Stimulated activated CD8-positive, alpha-beta memory T cell treated with anti-CD3 and anti-CD28 coated beads, Interleukin-4, amount 100 ng/mL, for 24 hours (primary cell): ENCODE measurements at regions not wholly inside any gene's neighbourhood (a gene's known extent, or its start where the extent isn't known, plus 50 kb on each side); places are given as distances from the start of the nearest gene placed in this dataset.

Source experiments
- DNase-seq: peaks from one replicate; pipeline ENCODE4 v3.0.0-alpha.2; 2020; ENCODE audit warnings: low read depth

DNA sequence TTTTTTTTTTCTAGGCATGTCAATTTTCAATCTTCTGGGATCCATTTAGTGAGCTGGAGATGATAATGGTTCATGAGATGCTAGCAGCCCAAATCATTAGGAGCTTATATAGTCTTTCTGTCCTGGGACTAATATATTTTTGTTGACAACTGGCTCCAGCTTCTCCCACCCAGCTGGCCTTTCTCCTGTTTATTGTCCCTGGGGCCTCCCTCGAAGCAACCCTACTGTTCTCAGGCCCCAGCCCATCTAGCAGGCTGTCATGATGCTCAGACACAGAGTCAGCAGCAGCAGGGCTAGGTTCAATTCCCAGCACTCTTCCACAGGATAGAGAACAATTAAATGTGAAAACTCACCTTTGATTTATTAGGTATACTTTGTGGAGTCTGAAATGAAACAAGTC lies 127.6 kb upstream of the MID1 start:
- DNase-seq: no peak

DNA sequence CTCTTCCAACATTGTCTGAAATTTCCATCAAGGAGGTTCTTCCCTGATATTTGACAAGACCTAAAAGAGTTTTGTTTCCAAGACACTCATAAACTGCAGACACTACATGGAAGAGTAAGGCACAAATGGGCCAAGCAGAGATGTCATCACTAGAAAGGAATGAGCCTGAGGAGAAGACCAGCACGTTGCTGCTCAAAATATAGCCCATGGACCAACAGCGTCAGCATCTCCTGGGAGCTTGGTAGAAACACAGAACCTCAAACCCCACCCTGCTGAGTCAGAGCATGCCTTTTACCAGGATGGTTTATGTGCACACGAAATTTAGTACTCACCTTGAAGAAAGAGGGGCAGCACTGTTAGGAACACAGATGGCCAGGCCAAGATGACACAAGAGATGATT lies 128.7 kb upstream of the MID1 start:
- no peak for DNase-seq

DNA sequence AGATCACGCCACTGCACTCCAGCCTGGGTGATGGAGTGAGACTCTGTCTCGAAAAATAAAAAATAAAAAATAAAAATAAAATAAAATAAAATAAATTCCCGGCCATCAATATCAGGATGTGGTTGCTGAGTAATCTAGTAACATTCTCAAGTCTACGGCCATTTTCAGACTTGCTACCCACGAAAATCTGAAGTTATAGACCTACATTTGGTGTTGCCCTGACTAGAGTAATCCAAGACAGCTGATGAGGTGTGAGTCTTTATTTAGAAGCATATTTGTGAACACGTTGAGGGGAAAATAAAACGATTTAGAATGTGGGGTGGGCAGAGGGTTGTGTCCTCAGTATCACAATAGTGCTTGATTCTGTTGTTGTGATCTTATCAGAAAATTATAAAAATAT lies 130.2 kb upstream of the MID1 start:
- no peak for DNase-seq

DNA sequence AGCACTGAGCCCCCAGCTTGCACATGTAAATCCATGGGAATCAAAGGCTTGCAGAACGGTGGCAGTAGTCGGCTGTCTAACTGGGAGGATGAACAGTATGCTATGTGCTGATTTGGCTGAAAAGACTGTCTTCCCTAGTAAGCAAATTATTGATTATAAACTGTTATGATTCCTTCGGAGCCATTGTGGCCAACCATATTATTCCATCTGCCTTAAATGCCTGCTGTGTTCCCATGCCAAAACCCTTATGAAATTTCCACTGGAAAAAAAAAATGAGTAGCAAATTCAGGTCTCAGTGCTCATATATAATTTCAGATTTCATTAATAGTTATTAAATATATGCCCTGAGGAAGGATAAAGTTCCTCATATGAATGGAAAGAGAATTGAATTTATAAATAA lies 132.7 kb upstream of the MID1 start:
- DNase-seq: no peak

DNA sequence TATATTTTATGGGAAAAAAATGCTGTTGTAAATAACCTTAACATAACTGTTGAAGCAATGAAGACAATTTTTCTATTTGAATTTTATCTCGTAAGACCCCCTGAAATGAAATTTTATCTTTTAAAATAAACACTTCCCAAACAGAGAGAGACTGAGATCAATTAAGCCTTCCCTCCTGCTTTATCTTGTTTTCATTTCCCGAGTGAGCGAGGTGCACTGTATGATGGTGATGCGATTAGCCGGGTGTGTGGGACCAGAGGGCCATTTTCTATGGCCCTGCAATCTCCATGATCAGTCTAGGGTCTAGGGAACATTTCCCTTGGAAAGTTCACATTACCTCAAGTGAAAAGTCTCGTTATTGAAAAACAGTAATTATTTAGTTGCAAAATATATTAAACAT lies 134.1 kb upstream of the MID1 start:
- DNase-seq: no peak

DNA sequence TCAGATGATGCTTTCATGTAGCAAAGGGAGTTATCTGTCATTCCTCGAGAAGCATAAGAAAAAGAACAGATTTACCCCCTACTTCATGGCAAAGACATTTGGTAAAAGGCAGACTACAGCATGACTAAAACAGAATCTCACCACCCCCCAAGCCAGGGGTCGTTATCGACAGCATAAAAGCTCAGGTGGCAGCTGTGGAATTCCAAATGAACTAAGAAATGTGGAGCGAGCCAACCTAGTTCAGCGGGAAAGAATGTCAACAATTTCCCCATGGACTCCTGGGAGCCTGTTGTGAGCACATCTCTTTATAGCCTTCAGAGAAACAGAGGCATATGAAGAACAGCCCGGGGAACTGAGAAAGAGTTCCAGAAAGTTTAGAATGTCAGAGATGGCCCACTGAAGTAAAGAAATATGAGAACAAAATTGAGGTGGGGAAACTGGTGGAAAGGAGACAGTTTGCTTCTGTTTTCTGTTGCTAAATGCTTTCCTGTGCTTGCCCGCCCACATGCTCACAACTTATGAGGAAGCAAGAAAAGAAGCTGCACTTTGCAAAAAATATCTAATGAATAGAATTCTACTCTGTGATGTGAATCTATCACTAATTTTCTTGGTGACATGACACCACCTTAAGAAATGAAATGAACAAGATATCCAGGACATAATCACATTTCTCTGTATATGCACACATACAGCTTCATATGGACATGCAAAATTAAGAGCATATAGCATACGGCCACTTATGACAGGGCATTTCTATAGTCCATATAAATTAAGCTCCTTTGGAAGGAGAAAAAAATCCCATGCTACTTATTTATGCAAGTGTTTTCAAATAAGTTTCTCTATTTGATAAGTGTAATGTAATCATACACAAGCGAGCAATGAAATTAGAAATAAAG lies 135.3 kb upstream of the MID1 start:
- DNase-seq: no peak

DNA sequence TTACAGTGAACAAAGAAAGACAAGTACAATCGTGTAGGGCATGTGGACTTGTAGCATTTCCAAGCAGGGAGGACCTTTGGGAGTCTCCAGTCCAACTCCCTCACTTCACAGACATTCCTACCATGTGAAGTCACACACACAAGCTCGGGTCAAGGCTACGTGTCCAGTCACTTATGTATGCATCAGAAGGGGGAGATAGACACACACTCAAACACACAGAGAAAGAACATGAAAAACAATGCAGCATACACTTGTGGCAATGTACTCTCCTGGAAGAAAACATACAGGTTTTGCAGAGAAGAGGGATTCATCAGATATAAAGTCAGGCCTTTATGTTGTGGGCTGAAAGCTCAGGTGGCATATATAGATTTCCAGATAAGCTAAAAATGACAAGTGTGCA lies 136.1 kb upstream of the MID1 start:
- no peak for DNase-seq

DNA sequence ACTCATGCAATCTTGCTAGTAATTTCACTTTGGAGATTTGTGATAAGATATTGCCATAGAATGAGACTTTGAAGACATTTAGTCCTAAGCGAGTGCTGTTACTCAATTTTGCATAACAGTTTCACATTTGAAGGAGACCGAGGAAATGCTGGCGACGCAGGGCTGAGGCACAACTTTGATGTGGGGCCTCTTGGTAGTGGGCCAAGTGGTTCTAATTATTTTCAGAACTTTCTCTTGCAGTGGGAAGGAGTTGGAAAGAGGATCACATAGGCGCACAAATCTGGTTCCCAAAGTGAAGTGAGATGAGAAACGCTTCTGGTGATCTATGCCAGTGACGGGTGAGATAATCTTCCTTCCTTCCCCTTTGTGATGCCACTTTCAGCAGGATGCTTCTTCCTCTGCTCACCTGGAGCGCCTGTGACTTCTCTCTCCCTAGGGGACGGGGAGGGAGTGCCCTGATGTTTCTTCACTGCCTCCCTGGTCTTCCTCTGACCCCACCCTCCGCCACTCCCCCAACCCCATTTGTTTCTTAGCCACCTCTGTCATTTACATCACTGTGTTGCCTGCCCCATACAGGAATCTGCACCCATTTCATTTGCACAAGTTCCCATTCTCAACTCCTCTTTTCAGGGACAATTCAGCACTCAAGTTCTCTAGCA lies 138.9 kb upstream of the MID1 start:
- no peak for DNase-seq

DNA sequence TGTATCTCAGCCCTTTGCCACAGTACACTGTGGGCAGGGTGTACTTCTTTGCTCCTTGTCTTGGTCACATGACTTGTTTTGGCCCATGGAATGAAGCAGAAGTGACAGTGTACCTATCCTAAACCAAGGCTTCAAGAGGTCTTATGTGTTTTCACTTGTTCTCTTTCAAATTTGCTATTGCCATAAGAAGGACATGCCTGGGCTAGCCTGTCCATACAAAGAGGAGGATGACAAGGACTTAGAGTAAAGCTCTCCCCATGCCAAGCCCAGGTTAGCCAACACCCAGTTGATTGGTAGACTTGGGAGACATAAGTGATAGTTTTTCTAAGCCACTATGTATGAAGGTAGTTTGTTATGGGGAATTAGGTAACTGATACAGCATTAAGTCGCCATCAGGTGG lies 141.1 kb upstream of the MID1 start:
- no peak for DNase-seq

DNA sequence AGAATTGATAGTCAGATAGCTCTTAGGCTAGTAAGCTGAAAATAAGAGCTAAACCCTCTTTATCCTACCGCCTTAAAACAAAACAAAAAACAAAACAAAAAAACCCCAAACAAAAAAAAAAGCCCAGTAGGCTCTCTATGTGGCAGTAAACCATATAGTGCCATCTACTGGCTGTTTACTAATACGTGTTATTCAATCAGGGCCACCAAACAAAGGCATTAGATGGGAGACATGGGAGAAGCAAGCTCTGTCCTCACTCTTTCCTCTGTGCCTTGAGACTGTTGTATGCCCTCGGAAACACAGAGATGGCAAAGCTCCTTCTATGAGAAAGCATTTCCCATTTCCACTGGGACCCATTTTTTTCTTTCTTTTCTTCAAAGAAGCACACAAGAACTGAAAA lies 148.8 kb upstream of the MID1 start:
- DNase-seq: no peak

DNA sequence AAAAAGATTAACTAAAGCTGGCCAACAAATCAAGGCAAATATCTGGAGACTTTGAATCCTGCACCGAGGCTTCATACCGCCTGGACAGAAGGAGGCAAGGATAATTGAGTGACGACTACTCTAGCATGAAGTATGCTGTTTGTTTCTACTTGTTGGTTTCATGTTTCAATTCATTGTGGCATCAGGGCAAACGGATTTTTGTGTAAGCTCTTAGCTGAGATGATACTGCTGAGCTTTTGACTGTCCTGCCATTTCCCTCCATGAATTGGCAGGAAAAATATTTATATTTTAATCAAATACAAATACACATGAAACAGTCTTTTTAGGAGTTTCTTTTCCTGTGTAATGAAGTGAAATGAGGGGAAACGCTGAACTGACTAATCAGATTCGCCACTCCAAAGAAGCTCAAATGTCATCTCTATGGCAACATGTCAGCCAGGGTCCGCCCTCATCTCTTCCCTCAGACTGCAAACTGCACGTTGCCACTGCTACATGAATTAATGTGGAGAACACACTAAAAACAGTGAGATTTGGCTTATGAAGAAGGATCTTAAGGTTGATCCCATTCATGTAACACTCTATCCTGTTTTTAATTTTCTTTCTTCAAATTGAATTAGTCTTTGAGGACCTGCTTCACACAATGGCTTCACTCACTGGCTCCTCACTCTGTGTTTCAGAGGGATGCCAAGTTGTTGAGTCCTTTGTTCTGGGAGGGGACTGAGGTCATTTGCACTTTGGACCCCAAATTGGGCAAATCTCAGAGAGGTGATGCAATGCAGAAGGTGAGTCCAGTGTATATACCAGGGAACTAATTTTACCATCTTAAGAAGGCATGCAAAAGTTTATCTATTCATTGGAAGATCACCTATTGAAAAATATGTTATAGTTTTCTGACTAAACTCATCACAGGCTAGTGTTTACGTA lies 149.6 kb upstream of the MID1 start:
- DNase-seq: no peak

DNA sequence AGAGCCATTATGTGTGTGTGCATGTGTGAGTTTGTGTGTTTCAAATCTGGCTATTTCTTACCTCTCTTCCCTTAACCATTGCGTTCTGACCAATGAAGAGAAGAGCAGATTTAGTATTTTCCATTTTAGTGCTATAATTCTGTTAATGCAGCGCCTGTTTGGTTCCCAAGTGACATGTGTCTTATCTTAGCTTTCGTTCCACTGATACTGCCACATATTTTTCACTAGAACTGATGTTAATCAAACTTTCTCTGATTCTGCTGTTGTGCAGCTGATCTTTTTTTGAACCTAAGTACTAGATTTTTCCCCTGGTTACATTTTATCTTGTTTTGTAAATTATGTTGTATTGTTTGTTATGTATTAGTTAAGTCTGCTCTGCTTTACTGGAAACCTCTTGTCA lies 152.9 kb upstream of the MID1 start:
- no peak for DNase-seq

DNA sequence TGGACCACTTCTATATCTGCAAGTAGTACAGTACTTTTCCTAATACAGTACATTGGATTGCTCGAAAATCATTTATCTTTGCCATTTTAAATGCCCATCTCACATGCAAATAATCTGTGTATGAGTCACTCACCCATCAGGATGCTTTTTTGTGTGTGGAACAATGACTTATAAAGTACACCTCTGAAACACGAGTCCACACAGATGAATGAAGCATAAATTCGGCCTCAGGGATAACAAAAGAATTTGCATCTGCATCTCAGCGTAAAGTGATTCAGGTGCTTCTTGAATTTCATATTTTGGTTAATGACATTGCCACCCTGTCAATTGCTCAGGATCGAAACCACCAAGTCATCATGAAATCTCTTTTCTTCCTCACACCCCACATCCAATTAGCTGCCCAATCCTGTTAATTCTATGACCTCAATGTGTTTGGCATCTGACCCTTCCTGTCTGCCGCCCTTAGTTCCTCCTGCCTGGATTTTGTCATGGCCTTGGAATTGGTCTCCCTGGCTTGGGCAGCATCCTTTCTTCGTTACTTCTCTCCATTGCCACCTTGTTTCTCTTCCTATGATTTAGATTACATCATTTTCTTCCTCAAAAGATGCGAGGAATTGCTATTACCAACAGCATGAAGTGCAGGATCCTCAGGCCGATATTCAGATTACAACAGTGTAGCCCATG lies 161.6 kb upstream of the MID1 start:
- DNase-seq: no peak

DNA sequence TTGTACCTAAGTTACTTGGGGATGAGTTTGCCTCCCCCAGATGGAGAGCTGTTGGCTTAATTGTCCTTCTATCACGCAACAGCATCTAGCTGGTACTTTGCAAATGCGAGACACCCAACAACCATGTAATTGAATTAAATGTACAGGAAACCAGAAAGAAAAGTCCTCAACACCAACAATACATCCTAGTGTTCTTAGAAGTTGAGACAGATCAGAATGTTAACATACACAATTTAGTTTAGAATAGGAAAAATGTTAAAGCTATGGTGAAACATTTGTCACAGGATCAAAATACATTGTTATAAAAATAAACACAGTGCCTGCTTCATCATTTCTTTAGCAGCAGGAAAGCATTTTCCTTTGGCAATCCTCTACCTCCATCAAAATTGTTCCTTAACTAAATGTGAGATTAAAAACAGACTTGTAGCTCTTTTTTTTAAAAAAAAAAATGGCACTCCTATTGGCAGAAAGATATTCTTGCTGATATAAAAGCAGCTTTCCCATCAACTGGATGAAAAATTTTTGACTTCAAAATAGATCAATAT lies 163.1 kb upstream of the MID1 start:
- DNase-seq: no peak

DNA sequence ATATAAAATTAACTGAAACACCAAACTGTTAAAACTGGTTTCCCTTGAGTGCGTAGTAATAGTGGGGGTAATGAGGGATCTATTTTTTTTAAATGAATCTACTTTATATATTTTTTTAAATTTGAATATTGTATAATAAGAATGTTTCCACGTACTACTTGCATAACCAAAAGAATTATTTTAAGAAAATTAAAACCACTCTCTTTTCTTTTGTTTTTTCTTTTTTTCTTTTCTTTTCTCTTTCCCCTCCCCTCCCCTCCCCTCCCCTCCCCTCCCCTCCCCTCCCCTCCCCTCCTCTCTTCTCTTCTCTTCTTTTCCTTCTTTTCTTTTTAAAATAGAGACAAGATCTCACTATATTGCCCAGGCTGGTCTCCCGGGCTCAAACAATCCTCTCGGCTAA lies 166.9 kb upstream of the MID1 start:
- no peak for DNase-seq

DNA sequence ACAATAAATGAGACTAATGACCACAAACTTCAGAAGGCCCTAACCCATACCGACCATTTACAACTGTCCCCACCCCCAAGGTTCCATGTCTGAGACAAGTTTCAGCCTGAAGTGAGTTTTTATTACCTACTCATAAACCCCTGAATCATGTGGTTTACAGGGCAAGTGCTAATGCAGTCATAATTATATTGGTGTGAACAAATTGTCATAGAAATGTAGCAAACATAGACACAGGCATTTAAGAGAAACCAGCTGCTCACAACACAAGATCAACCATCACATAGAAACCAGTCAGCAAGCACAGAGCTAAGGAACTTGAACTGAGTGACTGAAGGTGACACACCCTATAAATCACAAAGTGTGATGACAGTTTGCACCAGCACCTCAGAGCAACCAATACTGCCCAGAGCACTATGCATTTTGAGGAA lies 173.8 kb upstream of the MID1 start:
- DNase-seq: no peak

DNA sequence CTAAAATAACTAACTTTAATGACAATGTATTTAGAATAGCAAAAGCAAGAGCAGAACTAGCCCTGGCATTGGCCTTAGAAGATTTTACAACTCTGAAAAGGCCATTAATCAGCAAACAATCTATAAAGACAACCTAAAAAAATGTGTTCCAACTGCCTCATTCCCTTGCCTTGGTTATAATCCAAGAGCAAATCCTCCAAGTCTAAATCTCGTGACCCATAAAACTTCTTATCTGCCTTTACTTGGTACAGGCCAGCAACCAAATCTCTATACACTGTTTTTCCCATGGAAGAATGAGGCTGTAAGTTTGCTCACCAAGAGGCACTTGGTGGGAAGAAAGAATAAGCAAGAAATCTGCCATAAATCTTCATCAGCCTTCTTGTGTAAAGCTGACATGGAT lies 175.3 kb upstream of the MID1 start:
- no peak for DNase-seq

DNA sequence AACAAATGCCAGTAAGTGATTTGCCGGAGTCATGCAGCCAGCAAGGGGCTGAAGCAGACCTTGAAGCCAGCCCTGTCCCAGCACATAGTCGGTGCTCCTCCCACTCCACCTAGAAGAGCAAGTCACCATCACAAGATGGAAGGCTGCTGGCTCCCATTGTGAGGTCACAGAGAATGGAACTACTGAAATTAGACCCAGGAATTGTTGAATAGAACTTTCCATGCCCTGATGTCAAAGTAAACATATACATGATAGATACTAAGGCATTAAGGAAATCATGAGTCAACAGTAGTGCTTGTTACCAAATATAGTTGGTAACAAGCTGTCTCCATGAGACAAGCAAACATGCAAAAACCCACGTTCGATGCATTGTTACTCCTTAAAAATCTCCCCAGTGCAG lies 177.1 kb upstream of the MID1 start:
- no peak for DNase-seq

DNA sequence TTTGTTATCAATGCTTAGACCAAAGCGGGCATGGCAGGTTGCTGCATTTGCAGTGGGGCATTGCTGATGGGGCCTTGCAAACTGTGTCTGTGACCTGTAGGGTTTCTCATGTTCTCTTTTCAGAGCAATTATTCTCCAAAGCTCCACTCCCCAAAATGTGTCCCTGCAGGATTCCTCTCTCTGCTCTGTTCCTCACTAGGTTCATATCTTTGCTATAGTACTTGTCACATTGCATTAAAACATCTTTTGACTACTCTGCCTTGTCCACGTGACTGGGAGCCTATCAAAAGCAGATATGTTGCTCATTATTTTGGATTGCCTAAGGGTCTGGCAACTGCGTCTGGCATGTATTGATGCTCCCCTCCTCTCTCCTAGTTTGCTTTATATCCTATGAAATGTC lies 177.7 kb upstream of the MID1 start:
- DNase-seq: no peak

DNA sequence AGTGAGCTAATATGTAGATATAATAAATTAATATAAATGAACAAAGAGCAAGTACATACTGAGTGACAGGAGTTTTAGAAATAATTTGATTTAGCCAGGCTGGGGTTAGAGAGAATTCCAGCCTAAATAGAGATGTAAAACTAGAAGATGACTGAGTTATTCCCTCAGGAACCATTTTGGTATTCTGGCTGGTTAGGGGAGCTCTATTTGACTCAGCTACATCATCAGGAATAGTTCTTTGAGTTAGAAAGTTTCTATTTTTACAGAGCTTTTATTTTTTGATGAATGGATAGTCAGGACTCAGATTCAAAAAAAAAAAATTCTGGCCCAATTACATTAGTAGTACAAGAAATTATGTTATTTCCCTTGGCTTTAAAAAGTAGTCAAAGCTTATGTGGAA lies 180.4 kb upstream of the MID1 start:
- no peak for DNase-seq

DNA sequence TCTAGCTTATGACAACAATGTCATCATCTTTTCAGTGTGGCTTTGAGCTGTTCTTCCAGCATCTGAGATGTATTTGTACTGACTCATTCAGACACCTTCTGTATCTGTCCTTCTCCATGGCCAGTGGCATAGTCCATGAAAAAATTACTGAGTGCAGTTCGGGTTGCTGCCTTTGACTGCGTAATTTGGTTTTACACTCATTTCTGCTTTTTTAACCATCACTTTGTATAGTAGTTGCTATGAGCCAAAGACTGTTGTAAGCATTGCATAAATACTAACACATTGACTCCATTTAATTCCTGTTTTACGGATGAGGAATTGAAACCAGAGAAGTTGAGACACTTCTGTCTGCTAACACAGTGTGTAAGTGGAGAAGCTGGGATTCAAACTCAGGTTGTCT lies 190.7 kb upstream of the MID1 start:
- DNase-seq: no peak

DNA sequence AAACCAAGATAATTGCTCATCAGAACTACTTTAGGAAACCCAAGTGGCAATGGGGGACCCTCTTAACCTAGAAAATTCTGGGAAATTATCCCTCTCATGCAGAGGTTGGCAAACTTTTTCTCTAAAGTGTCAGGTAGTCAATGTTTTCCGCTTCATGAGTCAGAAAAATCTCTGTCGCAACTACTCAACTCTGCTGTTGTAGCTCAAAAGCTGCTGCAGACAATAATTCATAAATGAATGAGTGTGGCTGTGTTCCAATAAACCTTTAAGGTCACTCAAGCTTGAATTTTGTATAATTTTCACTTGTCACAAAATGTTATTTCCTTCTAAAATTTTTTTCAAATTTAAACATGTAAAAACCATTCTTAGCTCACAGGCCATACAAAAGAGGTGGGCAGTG lies 193.4 kb upstream of the MID1 start:
- DNase-seq: no peak
